PFSK-1 (cell line): ENCODE measurements at regions not wholly inside any gene's neighbourhood (a gene's known extent, or its start where the extent isn't known, plus 50 kb on each side); places are given as distances from the start of the nearest gene placed in this dataset.

Experiments
- FOXP2 ChIP-seq: optimal IDR thresholded peaks from 2 replicates; pipeline ENCODE3; 2011; ENCODE audit warnings: borderline replicate concordance, control low read depth, inconsistent platforms; ENCODE audit not compliant: insufficient read depth; ENCODE audit errors: extremely low read length, extremely low read depth
- POLR2AphosphoS5 ChIP-seq: IDR thresholded peaks from 2 replicates; pipeline ENCODE4 v1.6.1; 2012; ENCODE audit warnings: low read depth, mild to moderate bottlenecking, control low read depth, low read length, moderate library complexity
- REST ChIP-seq, 2 experiments: IDR thresholded peaks; 2 replicates each; pipeline versions ENCODE4 v1.6.1 to v1.8.0; 2011 to 2012; ENCODE audit warnings: low read depth in 2 of 2, low read length in 2 of 2, control low read depth in 1 of 2, inconsistent platforms in 1 of 2, mild to moderate bottlenecking in 1 of 2, moderate library complexity in 1 of 2; ENCODE audit not compliant: insufficient read depth in 1 of 2
- SIN3A ChIP-seq: IDR thresholded peaks from 2 replicates; pipeline ENCODE4 v1.6.1; 2012; ENCODE audit warnings: mild to moderate bottlenecking, low read length, moderate library complexity, borderline replicate concordance; ENCODE audit not compliant: insufficient read depth
- TAF1 ChIP-seq: IDR thresholded peaks from 2 replicates; pipeline ENCODE4 v1.6.1; 2012; ENCODE audit warnings: low read length, control low read depth, borderline replicate concordance; ENCODE audit not compliant: insufficient read depth

- TF ChIP-seq FOXP2 = no peak
- TF ChIP-seq SIN3A = no peak
- TF ChIP-seq POLR2AphosphoS5 = no peak
- TF ChIP-seq TAF1 = no peak
These were observed 284.8 kb downstream of the SMOC2 start for GRCh38 chr6:168725802-168726201.

GRCh38 chr6:168724669-168725570 lies 283.9 kb downstream of the SMOC2 start:
- TF ChIP-seq REST (IDR thresholded peaks at IDR 0.05; ENCODE audit: insufficient read depth in 1 of 2, low read depth in 2 of 2, low read length in 2 of 2) (no peak), SIN3A (no peak), TAF1 (no peak), POLR2AphosphoS5 (no peak), FOXP2 (no peak)

- TF ChIP-seq TAF1 (no peak), FOXP2 (no peak)
These were observed 283.0 kb downstream of the SMOC2 start for GRCh38 chr6:168724033-168724432.

GRCh38 chr6:168722397-168722796 lies 281.4 kb downstream of the SMOC2 start:
- TF ChIP-seq REST (IDR thresholded peaks at IDR 0.05; ENCODE audit: insufficient read depth in 1 of 2, low read depth in 2 of 2, low read length in 2 of 2) = no peak
- no peak for TF ChIP-seq FOXP2
- TF ChIP-seq SIN3A = no peak
- TF ChIP-seq POLR2AphosphoS5 = no peak
- no peak for TF ChIP-seq TAF1

GRCh38 chr6:168721571-168721970 lies 280.6 kb downstream of the SMOC2 start:
- TF ChIP-seq POLR2AphosphoS5 (no peak), TAF1 (no peak), SIN3A (no peak), FOXP2 (no peak), REST (IDR thresholded peaks at IDR 0.05; ENCODE audit: insufficient read depth in 1 of 2, low read depth in 2 of 2, low read length in 2 of 2) (no peak)

- TF ChIP-seq TAF1 = no peak
- no peak for TF ChIP-seq SIN3A
- no peak for TF ChIP-seq FOXP2
- no peak for TF ChIP-seq REST (IDR thresholded peaks at IDR 0.05; ENCODE audit: insufficient read depth in 1 of 2, low read depth in 2 of 2, low read length in 2 of 2)
- no peak for TF ChIP-seq POLR2AphosphoS5
These were observed 278.9 kb downstream of the SMOC2 start for GRCh38 chr6:168719901-168720300.
